C4-2B (cell line): ENCODE measurements at regions not wholly inside any gene's neighbourhood (a gene's known extent, or its start where the extent isn't known, plus 50 kb on each side); places are given as distances from the start of the nearest gene placed in this dataset.

Source experiments
- H3K27ac ChIP-seq: fragments of 450-650 bp; 2 replicates; pipeline ENCODE4 v1.5.1; 2017
- ZFX ChIP-seq: fragments of 450-650 bp; IDR thresholded peaks from 2 replicates; pipeline ENCODE4 v1.6.1; 2017
- TF ChIP-seq, protein P1 (sequence below): fragments of 450-650 bp; conservative IDR thresholded peaks from 2 replicates; pipeline ENCODE4 v1.5.1; 2017; ENCODE audit warnings: mild to moderate bottlenecking

DNA sequence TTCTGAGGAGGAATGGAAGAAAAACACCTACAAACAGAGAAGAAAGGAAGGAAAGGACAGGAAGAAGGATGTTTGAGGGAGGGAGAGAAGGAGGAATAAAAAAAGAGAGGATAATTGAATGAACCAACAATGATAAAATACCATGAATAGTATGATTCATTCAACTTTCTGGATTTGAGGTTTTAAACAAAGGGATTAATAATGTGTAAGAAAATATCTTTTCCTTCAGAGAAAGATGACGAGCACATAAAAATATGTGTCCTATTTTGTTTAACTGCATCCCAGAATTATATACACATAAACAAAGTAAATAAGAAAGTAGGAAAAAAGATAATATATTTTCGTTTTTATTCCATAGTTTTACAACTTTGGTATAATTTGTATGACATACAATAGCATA is 1380.4 kb downstream of the STIM2 start:
- no peak for TF ChIP-seq ZFX
- H3K27ac ChIP-seq: no peak overlapping the region

DNA sequence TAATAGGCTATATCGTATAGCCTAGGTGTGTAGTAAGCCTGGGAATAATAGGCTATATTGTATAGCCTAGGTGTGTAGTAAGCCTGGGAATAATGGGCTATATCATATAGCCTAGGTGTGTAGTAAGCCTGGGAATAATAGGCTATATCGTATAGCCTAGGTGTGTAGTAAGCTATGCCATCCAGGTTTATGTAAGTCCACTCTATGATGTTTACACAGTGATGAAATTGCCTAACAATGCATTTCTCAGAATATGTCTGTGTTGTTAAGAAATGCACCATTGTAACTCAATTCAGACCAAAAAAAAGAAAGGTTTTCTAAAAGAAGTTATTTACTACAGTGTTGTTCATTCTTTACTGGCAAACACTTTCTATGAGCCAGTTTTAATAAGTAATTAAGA is 1387.2 kb downstream of the STIM2 start:
- TF ChIP-seq, protein P1, sequence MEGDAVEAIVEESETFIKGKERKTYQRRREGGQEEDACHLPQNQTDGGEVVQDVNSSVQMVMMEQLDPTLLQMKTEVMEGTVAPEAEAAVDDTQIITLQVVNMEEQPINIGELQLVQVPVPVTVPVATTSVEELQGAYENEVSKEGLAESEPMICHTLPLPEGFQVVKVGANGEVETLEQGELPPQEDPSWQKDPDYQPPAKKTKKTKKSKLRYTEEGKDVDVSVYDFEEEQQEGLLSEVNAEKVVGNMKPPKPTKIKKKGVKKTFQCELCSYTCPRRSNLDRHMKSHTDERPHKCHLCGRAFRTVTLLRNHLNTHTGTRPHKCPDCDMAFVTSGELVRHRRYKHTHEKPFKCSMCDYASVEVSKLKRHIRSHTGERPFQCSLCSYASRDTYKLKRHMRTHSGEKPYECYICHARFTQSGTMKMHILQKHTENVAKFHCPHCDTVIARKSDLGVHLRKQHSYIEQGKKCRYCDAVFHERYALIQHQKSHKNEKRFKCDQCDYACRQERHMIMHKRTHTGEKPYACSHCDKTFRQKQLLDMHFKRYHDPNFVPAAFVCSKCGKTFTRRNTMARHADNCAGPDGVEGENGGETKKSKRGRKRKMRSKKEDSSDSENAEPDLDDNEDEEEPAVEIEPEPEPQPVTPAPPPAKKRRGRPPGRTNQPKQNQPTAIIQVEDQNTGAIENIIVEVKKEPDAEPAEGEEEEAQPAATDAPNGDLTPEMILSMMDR: no peak
- no peak for TF ChIP-seq ZFX
- H3K27ac ChIP-seq: no peak overlapping the region

DNA sequence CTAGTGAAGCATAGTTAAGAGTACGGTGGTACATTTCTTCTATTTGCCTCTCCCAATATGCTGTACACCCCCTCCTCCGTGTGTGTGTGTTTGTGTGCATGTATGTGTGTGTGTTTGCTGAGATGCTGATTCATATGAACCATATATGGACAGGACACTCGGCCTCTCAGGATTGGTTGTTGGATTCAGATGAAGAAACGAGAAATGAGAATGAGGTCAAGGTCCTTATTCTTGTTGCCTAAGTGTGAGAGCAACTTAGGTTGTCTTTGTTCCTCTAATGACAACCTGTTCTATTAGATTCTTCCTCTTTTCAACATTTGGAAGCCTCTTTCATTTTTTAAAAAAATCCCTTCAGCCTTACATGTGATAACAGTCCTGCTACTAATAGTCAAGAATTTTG is 1387.6 kb downstream of the STIM2 start:
- TF ChIP-seq ZFX: no peak
- TF ChIP-seq, protein P1: no peak
- no peak overlapping the region for H3K27ac ChIP-seq

- TF ChIP-seq, protein P1: no peak
- no peak for TF ChIP-seq ZFX
- H3K27ac ChIP-seq: no peak overlapping the region
Measured at GRCh38 chr4:28250646-28251045, 1390.0 kb downstream of the STIM2 start.

- no peak for TF ChIP-seq ZFX
- TF ChIP-seq, protein P1: no peak
- H3K27ac ChIP-seq: no peak overlapping the region
Measured at GRCh38 chr4:28251831-28252230, 1391.2 kb downstream of the STIM2 start.

DNA sequence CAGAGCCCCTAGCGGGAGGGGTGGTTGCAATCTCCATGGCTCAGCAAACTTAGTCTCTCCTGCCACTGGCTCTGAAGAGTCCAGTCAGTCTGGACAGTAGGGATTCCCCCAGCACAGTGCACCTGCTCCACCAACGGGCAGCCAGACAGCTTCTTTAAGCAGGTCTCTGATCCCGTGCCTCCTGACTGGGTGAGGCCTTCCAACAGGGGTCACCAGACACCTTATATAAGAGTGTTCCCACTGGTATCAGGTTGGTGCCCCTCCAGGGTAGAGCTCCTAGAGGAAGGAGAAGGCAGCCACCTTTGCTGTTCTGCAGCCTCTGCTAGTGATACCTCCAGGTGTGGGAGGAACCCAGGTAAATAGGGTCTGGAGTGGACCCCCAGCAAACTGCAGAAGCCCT is 1393.4 kb downstream of the STIM2 start:
- H3K27ac ChIP-seq: no peak overlapping the region
- no peak for TF ChIP-seq ZFX
- TF ChIP-seq, protein P1: no peak

DNA sequence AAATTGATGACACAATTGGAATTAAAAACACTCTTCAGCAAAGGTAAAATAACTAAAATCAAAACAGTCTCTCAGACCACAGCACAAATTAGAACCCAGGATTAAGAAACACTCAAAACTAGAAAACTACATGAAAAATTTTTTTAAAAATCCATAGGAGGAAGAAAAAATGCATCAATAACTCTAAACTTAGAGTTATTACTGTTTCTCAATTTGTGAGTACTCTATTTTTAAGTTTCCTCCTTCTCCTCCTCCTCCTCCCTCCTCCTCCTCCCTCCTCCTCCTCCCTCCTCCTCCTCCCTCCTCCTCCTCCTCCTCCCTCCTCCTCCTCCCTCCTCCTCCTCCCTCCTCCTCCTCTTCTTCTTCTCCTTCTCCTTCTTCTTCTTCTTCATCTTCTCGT is 1395.7 kb downstream of the STIM2 start:
- no peak for TF ChIP-seq ZFX
- TF ChIP-seq, protein P1: no peak
- no peak overlapping the region for H3K27ac ChIP-seq

DNA sequence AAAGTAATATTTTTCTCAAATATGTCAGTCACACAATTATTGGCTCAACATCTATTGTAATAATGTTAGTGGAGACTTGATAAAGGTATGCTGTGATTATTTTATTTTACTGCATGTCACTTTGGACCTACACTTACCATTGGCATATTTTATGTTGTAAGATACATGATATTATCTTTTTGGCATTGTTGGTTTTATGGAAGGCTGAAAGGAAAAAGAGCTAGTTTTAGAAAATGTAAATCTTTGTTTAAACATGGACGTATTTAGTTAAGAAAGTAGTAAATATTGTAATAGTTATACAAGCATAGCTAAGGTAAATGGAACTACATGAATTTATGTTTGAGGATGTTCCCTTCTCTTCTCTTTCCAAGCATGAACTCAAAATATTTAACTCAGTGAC is 1399.3 kb downstream of the STIM2 start:
- H3K27ac ChIP-seq: no peak overlapping the region
- TF ChIP-seq, protein P1: no peak
- no peak for TF ChIP-seq ZFX
